Stimulated activated naive CD4-positive, alpha-beta T cell treated with Interleukin-2 at 50 U/mL for 16 hours (primary cell): ENCODE measurements at regions not wholly inside any gene's neighbourhood (a gene's known extent, or its start where the extent isn't known, plus 50 kb on each side); places are given as distances from the start of the nearest gene placed in this dataset.
"Not testable (repeated sequence)": the region's sequence is repeated elsewhere in the genome, so short reads cannot be mapped to it uniquely, and the experiment has no call there.

ENCODE experiments used
- DNase-seq: peaks from one replicate; lab custom pipeline; 2025; lab: John Stamatoyannopoulos, UW

DNA sequence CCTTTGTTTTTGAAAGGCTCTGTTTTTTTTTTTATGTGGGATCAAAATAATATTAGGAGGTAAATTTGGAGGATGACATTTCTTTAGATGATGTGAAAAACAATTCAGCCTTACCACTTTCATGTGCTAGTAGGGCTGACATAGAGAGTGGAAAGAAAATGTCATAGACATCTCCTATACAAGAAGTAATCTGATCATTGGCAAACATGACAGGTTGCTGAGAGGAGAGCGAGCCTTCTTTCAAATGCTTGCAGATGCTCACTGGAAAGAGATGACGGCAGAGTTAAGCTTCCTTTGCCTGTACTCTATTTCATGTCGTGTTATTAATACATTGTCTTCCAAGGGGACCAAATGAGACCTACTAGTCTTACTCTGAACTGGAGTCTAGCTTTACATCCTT lies 160.1 kb upstream of the DAP start:
- DNase-seq = no peak

GRCh38 chr5:10920400-10920799 lies 159.4 kb upstream of the DAP start:
- DNase-seq = no peak

DNA sequence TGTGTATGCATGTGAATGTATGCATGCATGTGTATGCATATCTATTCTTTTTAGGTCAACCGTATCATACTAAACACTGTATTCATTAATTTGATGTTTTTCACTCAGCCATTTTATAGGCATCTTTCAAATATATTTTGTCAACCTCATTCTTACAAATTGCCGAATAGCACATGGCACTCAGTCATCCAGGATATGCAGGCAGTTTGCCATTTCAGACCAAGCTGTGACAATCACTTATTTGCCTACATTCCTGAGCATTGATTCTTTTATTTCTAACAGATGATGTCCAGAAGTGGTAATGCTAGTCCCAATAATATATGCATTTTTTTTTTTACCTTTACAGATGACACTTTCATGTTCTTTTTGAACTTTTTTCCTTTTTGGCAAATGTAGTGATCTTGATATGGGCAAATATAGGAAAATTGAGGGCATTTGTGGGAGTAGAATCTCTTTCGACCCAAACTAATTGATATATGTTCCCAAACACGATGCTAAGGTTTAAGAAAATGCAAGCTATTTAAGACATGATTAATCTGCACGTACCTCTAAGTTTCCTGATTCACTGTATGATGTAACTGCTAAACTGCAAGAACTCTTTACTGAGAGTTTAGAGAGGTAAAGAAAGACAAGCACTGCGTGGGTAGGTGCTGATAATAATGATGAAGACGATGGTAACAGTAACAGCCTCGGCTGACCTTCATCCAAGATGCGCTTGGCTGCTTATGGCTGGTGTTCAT lies 153.9 kb upstream of the DAP start:
- DNase-seq = no peak

DNA sequence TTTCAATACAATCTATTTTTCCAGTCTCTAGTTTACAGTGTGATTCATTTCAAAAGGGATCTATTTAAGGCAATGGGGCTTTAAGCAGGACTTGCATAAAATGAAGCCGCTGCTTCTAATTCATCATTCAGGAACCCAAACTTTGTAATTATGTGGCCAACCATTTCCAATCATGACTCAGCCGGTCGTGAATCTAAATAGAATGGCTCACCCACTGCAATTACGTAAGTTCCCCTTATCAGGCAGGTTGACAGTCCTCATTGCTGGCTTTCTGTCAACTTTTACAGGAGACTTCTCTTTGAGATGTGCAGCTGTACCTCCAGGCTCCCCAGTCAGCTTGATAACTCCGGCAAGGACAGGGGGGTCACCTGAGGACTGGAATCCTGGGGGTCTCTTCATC lies 152.8 kb upstream of the DAP start:
- DNase-seq = no peak

GRCh38 chr5:10913181-10913810 lies 152.3 kb upstream of the DAP start:
- DNase-seq = no peak

DNA sequence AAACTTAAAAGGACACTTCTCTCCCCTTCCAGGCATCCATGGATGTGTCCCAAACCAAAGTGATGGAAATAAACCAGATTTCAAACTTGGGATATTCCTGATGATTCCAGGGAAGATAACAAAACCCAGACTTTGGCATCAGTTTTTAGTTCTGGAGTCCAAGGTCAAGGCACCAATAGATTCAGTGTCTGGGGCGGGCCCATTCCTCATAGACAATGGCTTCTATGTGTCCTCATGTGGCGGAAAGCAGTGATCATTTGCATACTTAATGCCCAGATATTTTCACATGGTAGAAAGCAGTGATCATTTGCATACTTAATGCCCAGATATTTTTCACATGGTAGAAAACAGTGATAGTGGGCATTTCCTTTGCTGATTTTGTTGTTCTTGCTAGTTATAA lies 151.4 kb upstream of the DAP start:
- DNase-seq = no peak

GRCh38 chr5:10910261-10910660 lies 149.2 kb upstream of the DAP start:
- no peak for DNase-seq

- no peak for DNase-seq
Measured at GRCh38 chr5:10904862-10905432, 143.9 kb upstream of the DAP start.

DNA sequence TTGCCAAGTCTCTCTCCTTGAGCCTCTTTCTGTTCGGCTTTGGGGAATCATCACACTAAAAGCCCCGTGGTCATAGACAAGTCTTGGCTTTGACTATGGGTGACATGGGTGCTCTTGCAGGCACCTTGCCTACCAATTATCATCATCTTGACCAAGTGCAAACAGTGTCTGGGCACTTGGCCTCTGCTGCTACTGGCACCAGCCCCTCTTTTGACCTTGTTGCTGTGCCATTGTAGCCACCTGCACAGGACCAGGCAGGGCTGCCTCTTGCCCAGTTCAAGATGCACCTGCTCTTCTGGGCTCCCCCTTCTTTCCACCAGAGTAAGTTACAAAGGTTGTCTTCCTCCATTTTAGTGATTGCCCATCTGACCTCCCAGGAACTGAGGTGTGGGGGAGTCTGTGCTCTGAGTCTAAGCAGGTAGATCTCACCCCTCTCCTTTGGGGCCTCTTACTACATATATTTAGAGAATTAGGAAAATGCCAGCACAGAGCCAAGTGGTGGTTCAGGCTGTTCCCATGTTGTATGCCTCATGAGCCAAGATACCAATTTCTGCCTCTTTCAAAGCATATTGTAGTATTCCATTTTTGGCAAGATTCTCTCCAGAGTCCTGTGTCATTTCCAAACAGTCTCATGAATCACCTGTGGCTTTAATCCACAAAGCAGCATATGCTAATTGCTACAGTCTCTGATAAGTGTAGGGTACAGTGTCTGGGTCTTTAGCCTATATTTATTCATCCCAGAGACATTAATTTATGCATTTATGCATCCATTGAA lies 142.9 kb upstream of the DAP start:
- DNase-seq = no peak

DNA sequence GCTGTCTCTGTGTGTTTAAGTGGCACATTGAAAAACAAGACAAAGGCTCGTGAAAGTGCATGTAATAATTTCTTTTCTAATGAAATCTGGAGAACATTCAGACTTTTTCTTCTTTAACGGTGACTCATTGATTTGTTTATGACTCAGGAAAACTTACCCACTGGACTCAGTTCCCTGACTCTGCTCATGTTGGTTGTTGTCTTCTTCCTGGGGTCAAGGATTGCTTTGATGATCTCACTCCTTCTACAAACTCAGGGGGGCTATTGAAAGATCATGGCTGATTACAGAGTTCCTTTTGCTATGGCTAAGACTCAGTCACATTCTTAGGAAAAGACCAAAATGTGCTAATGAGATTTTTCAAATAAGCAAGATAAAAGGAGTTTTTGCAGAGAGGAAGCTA lies 141.1 kb upstream of the DAP start:
- no peak for DNase-seq

- DNase-seq = no peak
Measured at GRCh38 chr5:10898514-10898913, 137.5 kb upstream of the DAP start.

DNA sequence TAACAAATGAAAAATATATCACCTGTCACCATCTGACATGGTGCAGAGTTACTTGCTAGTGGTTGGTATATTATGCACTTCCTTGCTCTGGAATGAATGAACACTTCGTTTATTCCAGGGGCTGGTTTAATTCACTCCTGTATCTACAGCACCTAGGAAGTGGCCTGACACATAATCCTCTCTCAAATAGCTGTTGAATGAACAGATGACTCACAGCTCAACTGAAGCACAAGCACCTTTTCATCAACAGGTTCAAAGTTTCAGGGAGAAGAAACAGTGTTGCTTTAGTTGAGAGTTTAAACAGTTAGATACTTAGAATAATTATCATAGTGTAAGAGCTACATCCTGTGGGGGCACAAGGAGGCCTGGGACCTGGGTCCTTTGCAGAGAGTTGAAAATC lies 135.0 kb upstream of the DAP start:
- DNase-seq = no peak

- no peak for DNase-seq
Measured at GRCh38 chr5:10894445-10895054, 133.5 kb upstream of the DAP start.

DNA sequence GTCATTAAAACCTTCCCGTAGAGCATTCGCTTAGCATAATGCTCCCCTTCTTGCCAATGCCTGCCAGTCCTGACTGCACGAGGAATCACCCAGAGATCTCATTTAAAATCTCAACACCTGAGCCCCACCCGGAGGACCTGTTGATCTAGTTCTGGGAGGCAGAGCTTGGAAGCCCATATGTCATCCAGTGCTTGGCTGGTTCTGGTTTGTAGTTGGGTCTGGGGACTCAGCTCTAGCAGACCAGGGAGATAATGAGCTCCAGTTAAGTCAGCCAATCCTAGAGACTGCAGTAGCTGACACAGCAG lies 131.8 kb upstream of the DAP start:
- no peak for DNase-seq

- no peak for DNase-seq
Measured at GRCh38 chr5:10892147-10892910, 131.3 kb upstream of the DAP start.

GRCh38 chr5:10891193-10891592 lies 130.2 kb upstream of the DAP start:
- DNase-seq = no peak

GRCh38 chr5:10886497-10886896 lies 125.5 kb upstream of the DAP start:
- DNase-seq = no peak

- DNase-seq = no peak
Measured at GRCh38 chr5:10885026-10885425, 124.0 kb upstream of the DAP start.

DNA sequence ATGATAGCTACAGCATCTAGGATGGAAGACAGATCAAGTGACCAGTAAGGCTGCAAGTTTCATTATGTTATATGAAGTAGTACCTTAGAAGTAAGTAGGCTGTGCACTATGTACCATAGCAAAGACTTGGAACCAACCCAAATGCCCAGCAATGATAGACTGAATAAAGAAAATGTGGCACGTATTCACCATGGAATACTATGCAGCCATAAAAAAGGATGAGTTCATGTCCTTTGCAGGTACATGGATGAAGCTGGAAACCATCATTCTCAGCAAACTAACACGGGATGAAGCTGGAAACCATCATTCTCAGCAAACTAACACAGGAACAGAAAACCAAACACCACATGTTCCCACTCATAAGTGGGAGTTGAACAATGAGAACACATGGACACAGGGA lies 122.9 kb upstream of the DAP start:
- DNase-seq = not testable (repeated sequence)

DNA sequence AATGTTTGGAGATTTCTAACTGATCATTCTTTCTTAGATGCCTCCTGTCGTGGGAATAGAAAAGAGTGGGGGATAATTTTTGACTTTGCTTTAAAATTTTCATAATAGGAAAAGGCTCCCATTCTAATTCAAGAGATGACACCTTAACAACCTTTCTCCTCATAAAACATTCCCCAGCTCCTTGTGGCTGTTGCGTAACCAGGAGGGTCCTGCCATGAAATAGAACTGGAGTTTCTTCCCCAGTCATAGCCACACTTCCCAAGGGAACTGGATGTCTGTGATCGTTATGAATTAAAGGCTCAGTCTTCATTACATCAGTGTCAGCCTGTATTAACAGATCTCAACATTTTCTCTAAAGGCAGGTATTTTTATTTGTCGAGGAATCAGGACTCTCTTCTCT lies 119.9 kb upstream of the DAP start:
- DNase-seq = no peak

DNA sequence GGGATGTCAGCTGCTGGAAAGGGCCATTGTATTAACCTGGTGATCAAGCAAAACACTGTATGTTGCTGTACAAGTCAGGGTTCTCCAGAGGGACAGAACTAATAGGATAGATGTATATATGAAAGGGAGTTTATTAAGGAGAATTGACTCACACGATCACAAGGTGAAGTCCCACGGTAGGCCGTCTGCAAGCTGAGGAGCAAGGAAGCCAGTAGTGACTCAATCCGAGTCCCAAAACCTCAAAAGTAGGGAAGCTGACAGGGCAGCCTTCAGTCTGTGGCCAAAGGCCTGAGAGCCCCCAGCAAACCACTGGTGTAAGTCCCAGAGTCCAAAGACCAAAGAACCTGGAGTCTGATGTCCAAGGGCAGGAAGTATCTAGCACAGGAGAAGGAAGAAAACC lies 116.0 kb upstream of the DAP start:
- DNase-seq = not testable (repeated sequence)
